Naive B cell (primary cell): ENCODE measurements at regions not wholly inside any gene's neighbourhood (a gene's known extent, or its start where the extent isn't known, plus 50 kb on each side); places are given as distances from the start of the nearest gene placed in this dataset.

Experiments used
- ATAC-seq, 2 donors: fragments of 150-1000 bp; cut with Tn5 transposase; 2 replicates each; pipeline ENCODE4 v1.10.0; 2021; ENCODE audit warnings: low read depth in 2 of 2, mild to moderate bottlenecking in 2 of 2, moderate library complexity in 2 of 2
- DNase-seq: peaks from one replicate; pipeline ENCODE4 v3.0.0; 2022
- H3K27ac Mint-ChIP-seq, 6 donors: one replicate each; pipeline ENCODE4 v1.8.0; 2020 to 2022; ENCODE audit warnings: mild to moderate bottlenecking in 6 of 6, mixed read lengths in 6 of 6, moderate library complexity in 5 of 6, inconsistent platforms in 2 of 6
- H3K27me3 Mint-ChIP-seq, 3 donors: one replicate each; pipeline ENCODE4 v1.8.0; 2021 to 2022; ENCODE audit warnings: mixed read lengths in 3 of 3, mild to moderate bottlenecking in 1 of 3
- H3K36me3 Mint-ChIP-seq, 2 donors: one replicate each; pipeline ENCODE4 v1.8.0; 2020 to 2022; ENCODE audit warnings: mixed read lengths in 2 of 2, inconsistent platforms in 1 of 2, mild to moderate bottlenecking in 1 of 2
- H3K4me1 Mint-ChIP-seq, 3 donors: one replicate each; pipeline ENCODE4 v1.8.0; 2020 to 2022; ENCODE audit warnings: mixed read lengths in 3 of 3, inconsistent platforms in 1 of 3, mild to moderate bottlenecking in 1 of 3, moderate library complexity in 1 of 3
- H3K4me3 Mint-ChIP-seq, 8 donors: one replicate each; pipeline ENCODE4 v1.8.0; 2020 to 2022; ENCODE audit warnings: mild to moderate bottlenecking in 8 of 8, mixed read lengths in 8 of 8, moderate library complexity in 8 of 8, inconsistent platforms in 2 of 8
- H3K9me3 Mint-ChIP-seq, 7 donors: one replicate each; pipeline ENCODE4 v1.8.0; 2020 to 2022; ENCODE audit warnings: mixed read lengths in 7 of 7, mild to moderate bottlenecking in 5 of 7, inconsistent platforms in 2 of 7, moderate library complexity in 1 of 7

DNA sequence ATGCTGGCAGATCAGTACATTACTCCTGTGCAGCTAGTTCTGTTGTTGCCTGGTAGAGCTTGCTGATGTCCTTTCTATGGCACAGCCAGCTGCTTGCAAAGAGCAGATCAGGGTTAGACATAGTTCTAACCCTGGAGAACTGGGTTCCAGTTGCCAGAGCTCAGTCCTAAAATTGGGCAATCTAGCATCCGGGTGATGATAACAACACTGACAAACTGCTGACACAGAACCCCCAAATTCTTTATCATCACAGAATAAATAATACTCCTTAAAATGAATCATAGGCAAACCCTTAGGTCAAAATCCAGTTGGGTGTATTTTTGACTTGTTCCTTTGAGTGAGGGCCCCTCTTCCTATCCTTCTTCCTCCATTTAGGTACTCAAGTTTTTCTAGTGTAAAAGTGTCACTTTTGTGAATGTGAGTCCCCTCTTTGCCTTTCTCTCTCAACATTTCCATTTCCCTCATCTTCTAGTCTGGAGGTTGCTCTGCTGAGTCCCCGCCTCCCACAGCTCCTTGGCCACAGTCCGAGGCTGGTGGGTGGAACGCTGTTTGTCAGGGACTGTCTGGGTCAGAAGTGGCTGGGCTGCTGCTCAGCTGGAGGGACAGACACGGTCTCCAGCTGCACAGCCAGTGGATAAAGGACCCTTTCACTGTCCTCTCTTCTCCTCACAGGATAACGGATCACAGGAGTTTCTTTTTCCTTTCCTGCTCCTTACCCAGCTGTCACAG is 93.6 kb upstream of the RASGEF1B start:
- Mint-ChIP-seq H3K9me3 (peaks cover 0 to 1% (median 0%) of the 10 kb centered on the region in 7 donors), H3K36me3 (no peaks in the 10 kb centered on the region), H3K27ac (peak overlapping the region; percentile 60 to 98 (median 84)), H3K4me3 (peak overlapping the region; percentile 3 to 81 (median 62)), H3K27me3 (no peaks in the 10 kb centered on the region), H3K4me1 (peaks cover 34 to 60% (median 36%) of the 10 kb centered on the region in 3 donors)
- no peak for DNase-seq
- no peak for ATAC-seq

DNA sequence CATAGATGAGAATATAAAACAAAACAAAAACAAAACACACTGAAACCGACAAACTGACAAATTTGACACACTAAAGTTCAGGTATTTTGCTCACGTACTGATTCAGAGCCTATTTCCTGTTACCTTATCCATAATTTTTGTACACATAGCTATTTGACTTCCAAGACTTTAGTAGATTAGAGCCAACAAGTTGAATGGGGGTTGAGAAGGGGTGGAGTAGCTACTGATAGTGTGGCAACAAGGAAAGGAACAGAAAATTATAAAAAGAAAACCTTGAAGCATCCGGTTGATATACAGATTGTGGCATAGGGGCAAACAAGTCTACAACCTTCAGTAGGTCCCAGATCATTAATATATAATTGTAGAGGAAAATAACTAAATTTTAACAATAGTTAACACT is 92.3 kb upstream of the RASGEF1B start:
- Mint-ChIP-seq H3K4me3 (peak overlapping the region in 7 of 8 donors; percentile 1 to 62 (median 27)), H3K9me3 (peaks cover 0 to 1% (median 0%) of the 10 kb centered on the region in 7 donors), H3K27me3 (no peaks in the 10 kb centered on the region), H3K27ac (peak overlapping the region; percentile 88 to 97 (median 94)), H3K4me1 (peaks cover 36 to 73% (median 38%) of the 10 kb centered on the region in 3 donors), H3K36me3 (no peaks in the 10 kb centered on the region)
- DNase-seq (no peak), ATAC-seq (no peak)

DNA sequence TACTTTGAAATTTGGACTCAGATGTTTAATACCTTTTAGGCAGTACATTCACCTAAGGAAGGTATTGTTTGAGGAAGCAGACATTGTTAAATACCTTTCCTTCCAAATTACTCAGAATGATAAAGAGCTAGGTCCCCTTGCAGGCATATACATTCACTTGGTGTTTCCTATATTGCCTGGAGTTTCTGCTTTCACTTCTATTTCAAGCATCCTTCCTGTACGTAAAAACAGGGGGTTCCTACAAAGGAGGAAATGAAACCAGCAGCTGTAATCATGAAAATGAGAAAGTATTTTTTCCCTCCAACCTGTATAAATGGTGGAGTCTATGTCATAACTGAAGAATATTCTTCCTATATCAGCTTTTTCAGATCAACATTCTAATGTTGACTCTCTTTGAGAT is 90.4 kb upstream of the RASGEF1B start:
- Mint-ChIP-seq H3K4me1 (peaks cover 46 to 76% (median 48%) of the 10 kb centered on the region in 3 donors), H3K27ac (peak overlapping the region; percentile 88 to 98 (median 97)), H3K9me3 (peaks cover 0 to 2% (median 0%) of the 10 kb centered on the region in 7 donors), H3K36me3 (no peaks in the 10 kb centered on the region), H3K27me3 (no peaks in the 10 kb centered on the region), H3K4me3 (peak overlapping the region in 7 of 8 donors; percentile 9 to 56 (median 38))
- DNase-seq (peak; percentile 88), ATAC-seq (peak; percentile 94)

DNA sequence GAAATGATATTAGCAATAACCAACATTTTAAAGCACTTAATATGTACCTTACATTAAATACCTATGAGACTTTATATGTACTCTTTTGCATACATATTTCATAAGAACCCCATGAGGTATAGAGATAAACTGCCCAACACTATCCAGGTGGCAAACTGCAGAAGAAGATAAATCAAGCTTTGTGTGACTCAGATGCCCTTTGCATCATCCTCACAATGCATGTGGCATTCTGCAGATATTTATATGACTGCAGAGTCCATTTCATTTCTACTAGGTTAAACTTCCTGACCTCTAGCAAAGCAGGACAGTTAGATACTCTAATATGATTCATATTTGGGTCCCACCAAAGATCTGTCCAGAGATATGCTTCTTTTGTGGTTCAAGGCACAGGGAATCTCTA is 85.6 kb upstream of the RASGEF1B start:
- Mint-ChIP-seq H3K4me1 (peaks cover 24 to 52% (median 32%) of the 10 kb centered on the region in 3 donors), H3K27ac (peak overlapping the region in 1 of 6 donors; percentile 88), H3K27me3 (no peaks in the 10 kb centered on the region), H3K36me3 (peaks cover 0 to 8% of the 10 kb centered on the region in 2 donors), H3K9me3 (peaks cover 0 to 6% (median 0%) of the 10 kb centered on the region in 7 donors), H3K4me3 (no peak overlapping the region)
- ATAC-seq = no peak
- no peak for DNase-seq

DNA sequence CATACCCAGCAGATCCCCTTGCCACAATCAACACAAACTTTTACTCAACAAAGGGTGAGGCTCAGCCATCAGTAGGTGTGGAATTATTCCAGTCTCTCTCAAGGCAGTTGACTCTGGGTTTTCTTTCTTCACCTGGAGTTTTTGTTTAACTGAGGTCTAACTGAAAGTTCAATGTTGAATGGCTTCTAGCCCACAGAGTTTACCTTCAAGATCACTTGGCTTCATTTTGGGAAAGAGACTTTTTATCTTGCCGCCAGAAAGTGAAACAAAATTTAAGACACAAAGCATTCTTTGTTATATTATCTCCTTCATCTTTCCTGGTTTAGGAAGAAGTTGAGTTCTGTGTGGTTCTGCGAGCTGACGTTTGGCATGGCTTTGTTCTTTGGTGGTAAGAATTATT is 83.8 kb upstream of the RASGEF1B start:
- DNase-seq = no peak
- H3K9me3 Mint-ChIP-seq = peaks cover 0 to 6% (median 0%) of the 10 kb centered on the region in 7 donors
- H3K27ac Mint-ChIP-seq = peak overlapping the region in 1 of 6 donors; percentile 30
- H3K4me1 Mint-ChIP-seq = peaks cover 23 to 46% (median 37%) of the 10 kb centered on the region in 3 donors
- H3K27me3 Mint-ChIP-seq = no peaks in the 10 kb centered on the region
- peaks cover 0 to 8% of the 10 kb centered on the region in 2 donors for H3K36me3 Mint-ChIP-seq
- no peak overlapping the region for H3K4me3 Mint-ChIP-seq
- ATAC-seq = no peak

DNA sequence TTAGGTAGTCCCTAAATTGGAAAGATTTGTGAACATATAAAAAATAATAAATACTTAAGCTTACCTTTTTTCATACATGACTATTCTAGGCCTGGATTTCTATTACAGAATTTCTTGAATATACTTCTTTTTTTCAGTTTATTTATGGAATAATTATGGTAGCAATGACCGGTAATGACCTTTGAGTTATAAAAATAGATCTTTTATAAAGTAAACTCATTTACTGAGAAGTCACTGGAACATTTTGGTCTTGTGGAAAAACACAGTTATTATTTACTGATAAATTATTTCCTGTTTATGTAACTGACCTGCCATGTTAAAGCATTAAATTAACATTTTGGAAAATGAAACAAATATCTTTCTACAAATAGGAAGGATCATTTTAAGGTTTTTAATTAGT is 80.4 kb upstream of the RASGEF1B start:
- H3K9me3 Mint-ChIP-seq = peaks cover 0 to 6% (median 0%) of the 10 kb centered on the region in 7 donors
- peaks cover 0 to 8% of the 10 kb centered on the region in 2 donors for H3K36me3 Mint-ChIP-seq
- H3K4me3 Mint-ChIP-seq = no peak overlapping the region
- no peak for DNase-seq
- no peaks in the 10 kb centered on the region for H3K27me3 Mint-ChIP-seq
- peaks cover 12 to 25% (median 19%) of the 10 kb centered on the region in 3 donors for H3K4me1 Mint-ChIP-seq
- H3K27ac Mint-ChIP-seq = no peak overlapping the region
- no peak for ATAC-seq

DNA sequence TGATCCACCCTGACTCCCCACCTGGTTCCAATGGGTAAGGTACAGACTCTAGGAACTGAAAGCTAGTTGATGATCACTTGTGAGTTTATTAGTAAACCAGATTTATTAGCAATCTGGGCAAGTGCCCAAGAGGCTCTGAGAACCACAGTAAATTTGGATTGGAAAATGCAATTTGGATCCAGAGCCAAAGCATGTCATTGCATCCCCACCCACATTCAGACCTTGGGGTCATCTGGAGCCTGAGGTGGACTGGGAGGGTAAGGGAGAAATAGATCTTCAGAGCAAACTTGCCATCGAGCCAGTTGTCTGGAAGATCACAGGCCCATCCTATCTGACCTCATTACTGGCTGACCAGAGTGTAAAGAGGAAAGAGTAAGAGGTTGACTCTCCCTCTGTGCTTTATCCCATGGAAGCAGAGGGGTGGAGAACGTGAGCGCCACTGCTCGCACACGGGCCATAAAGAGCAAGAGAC is 78.7 kb upstream of the RASGEF1B start:
- peaks cover 0 to 8% of the 10 kb centered on the region in 2 donors for H3K36me3 Mint-ChIP-seq
- peak overlapping the region in 3 of 6 donors; percentile 26 to 90 (median 87) for H3K27ac Mint-ChIP-seq
- ATAC-seq = no peak
- H3K27me3 Mint-ChIP-seq = no peaks in the 10 kb centered on the region
- no peak overlapping the region for H3K4me3 Mint-ChIP-seq
- DNase-seq = no peak
- peaks cover 12 to 20% (median 14%) of the 10 kb centered on the region in 3 donors for H3K4me1 Mint-ChIP-seq
- H3K9me3 Mint-ChIP-seq = peaks cover 0 to 6% (median 0%) of the 10 kb centered on the region in 7 donors

DNA sequence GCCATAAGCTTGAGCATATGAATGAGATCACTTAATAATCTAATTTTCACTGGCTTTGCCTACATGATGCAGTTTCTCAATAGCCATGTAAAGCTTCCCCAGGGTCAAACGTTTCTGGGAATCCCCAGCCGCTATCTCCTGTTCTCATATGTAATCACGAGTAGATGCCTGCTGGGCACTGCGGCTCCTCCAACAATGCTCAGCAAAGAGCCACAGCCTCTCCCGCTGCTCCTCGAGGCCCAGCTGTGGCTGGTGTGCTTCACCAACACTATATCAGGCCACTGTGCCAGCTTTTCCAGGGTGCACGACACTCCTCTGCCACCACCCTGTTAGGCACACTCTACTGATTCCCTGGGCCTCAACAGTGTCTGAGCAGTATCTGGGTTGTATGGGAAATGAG is 78.3 kb upstream of the RASGEF1B start:
- ATAC-seq = no peak
- Mint-ChIP-seq H3K4me3 (no peak overlapping the region), H3K36me3 (peaks cover 0 to 8% of the 10 kb centered on the region in 2 donors), H3K4me1 (peaks cover 12 to 16% (median 13%) of the 10 kb centered on the region in 3 donors), H3K9me3 (peaks cover 0 to 6% (median 0%) of the 10 kb centered on the region in 7 donors), H3K27me3 (no peaks in the 10 kb centered on the region), H3K27ac (peak overlapping the region in 1 of 6 donors; percentile 44)
- no peak for DNase-seq

DNA sequence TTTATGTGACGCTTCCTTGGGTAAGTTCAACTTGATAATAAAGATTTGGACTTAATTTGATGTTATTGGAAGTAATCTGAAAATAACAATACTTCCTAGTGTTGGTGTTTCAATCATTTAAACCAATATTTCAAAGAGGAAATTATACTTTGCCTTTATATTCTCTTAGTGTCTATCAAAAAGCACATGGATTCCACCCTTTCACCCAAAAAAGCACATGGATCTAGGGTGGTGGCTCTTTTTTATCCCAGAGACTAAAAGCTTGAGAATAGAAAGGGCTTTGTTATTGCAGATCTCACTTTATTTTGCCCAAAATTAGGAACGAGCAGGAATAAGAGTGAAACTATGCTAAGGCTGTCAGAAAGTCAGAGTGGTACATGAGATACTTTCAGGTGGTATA is 75.1 kb upstream of the RASGEF1B start:
- Mint-ChIP-seq H3K36me3 (no peaks in the 10 kb centered on the region), H3K4me1 (peaks cover 8 to 16% (median 10%) of the 10 kb centered on the region in 3 donors), H3K27me3 (no peaks in the 10 kb centered on the region), H3K9me3 (peaks cover 4 to 14% (median 10%) of the 10 kb centered on the region in 7 donors), H3K27ac (no peak overlapping the region), H3K4me3 (no peak overlapping the region)
- DNase-seq (no peak), ATAC-seq (no peak)

DNA sequence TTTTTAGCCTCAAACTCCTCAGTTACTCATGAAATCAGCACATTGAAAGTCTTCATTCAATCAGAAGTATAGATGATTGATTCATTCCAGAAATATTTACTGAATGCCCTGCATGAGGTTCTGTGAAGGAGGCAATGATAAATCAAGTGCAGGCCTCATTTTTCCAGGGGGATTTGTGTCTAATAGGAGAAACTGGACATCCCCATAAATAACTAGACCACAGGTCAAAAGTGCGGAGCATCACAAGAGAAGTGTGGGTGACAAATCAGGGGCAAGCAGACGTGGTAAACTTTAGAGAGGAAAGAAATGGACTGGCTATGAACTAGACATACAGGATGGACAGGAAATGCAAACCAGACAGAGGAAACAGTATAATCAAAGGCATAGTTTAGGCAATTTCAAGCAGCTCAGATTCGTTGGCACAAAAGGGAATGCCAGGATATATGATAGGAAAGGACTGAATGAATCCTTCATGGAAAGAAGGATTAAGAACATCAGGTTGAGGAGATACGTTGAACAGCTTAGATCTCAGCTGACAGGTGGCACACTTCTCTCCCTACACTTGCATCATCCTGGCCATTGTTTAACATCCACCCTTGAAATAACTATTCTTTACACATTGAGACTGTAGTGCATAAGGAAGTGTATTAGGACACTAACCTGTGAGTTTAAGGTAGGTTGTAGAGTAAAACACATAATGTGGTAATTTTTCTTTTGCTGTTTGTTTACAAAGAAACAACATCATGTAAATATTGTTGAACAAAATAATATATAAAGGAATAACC is 69.6 kb upstream of the RASGEF1B start:
- DNase-seq = no peak
- no peak overlapping the region for H3K4me3 Mint-ChIP-seq
- no peaks in the 10 kb centered on the region for H3K36me3 Mint-ChIP-seq

DNA sequence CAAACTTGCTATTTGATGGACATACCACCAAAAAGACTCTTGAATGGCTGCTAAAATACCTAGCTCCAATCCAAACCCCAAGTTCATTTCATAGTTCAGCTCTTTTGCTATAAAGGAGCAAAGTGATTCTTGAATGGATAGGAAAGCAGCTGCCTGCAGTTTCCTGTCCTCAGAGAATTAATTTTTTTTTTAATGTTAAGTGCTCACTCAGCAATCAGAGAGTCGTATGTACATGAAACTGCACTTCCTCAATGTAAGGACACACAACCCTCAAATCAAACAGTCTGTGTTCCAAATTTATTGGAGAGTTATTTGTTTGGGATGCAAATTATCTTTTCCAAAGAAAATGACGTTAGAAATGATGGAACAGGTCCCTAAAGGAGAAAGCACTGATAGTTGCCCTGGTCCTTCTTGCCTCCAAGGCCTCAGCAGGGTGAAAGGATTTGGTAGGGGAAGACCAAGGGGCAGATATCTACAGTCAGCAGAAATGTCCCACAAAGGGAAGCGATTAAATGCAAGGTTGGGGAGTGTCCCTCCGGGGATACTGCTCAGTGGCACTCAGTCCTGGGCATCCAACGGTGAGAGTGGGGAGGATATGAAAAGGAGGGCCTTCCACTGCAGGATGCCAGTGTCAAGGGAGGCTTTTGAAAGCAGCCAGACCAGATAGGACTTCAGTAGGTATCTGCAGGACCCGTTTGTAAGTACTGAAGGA is 67.2 kb upstream of the RASGEF1B start:
- no peaks in the 10 kb centered on the region for H3K36me3 Mint-ChIP-seq
- H3K4me3 Mint-ChIP-seq = peak overlapping the region in 1 of 8 donors; percentile 8
- no peaks in the 10 kb centered on the region for H3K27me3 Mint-ChIP-seq
- peaks cover 4 to 14% (median 9%) of the 10 kb centered on the region in 7 donors for H3K9me3 Mint-ChIP-seq
- H3K4me1 Mint-ChIP-seq = peaks cover 10 to 17% (median 14%) of the 10 kb centered on the region in 3 donors
- H3K27ac Mint-ChIP-seq = peak overlapping the region; percentile 29 to 83 (median 62)
- ATAC-seq (peak; percentile 34 to 53), DNase-seq (no peak)

More for the DNA sequence above, 69.6 kb upstream of the RASGEF1B start:
- ATAC-seq = no peak
- Mint-ChIP-seq H3K9me3 (peaks cover 4 to 14% (median 10%) of the 10 kb centered on the region in 7 donors), H3K27ac (peak overlapping the region in 3 of 6 donors; percentile 18 to 62 (median 49)), H3K27me3 (no peaks in the 10 kb centered on the region), H3K4me1 (peaks cover 12 to 14% (median 13%) of the 10 kb centered on the region in 3 donors)

DNA sequence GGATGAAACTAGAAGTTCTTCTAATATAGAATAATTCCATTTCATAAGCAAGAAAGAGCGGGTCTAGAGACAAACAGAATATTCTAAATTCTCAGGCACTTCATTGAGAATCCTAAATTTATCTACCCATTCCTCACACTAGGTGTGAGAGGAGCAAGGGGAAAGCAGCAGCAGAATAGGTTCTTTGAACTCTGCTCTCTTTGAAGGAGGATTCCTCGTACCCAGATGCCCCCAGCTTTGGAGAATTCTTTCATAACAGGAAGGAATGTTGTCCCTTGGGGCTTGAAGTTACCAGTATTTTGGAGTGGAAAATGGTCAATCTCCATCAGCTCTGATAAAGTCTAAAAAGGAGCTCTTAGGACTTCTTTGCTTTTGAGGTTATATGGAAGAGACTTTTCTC is 59.7 kb upstream of the RASGEF1B start:
- no peak for ATAC-seq
- Mint-ChIP-seq H3K36me3 (peaks cover 0 to 16% of the 10 kb centered on the region in 2 donors), H3K9me3 (peaks cover 2 to 25% (median 18%) of the 10 kb centered on the region in 7 donors), H3K27ac (peak overlapping the region in 2 of 6 donors; percentile 44 to 65), H3K27me3 (no peaks in the 10 kb centered on the region), H3K4me1 (peaks cover 0 to 8% (median 0%) of the 10 kb centered on the region in 3 donors), H3K4me3 (no peak overlapping the region)
- no peak for DNase-seq

DNA sequence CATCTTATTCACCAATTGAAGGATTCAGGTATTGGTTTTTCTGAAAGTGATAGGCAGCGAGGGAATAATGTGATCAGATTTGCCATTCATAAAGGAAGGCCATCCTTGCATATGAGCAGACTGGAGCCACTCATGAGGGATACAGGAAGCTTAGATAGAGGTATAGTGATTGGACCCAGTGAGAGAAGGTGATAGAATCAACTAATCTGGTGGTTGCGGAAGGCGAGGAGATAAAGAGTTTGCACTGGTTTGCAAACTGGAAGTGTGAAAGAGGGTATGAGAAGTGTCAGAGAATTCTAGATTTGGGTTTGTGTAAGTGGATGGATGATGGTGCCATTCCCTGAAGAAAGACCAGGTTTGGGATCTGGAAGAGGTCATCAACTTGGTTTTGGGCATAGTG is 57.3 kb upstream of the RASGEF1B start:
- no peak overlapping the region for H3K4me3 Mint-ChIP-seq

More for the DNA sequence above, 57.3 kb upstream of the RASGEF1B start:
- no peak for ATAC-seq
- Mint-ChIP-seq H3K27ac (peak overlapping the region in 1 of 6 donors; percentile 67), H3K9me3 (peaks cover 8 to 35% (median 25%) of the 10 kb centered on the region in 7 donors), H3K27me3 (no peaks in the 10 kb centered on the region), H3K4me1 (peaks cover 0 to 4% (median 3%) of the 10 kb centered on the region in 3 donors), H3K36me3 (peaks cover 0 to 24% of the 10 kb centered on the region in 2 donors)
- DNase-seq = no peak
